Endothelial cell of umbilical vein (primary cell): ENCODE measurements at regions not wholly inside any gene's neighbourhood (a gene's known extent, or its start where the extent isn't known, plus 50 kb on each side); places are given as distances from the start of the nearest gene placed in this dataset.
A peak's percentile ranks its signal among the peaks of the same experiment; 100 is the strongest.

Experiments
- BruUV-seq: library from RNA; stranded (reverse); fragments of 400-500 nt; replicated peaks from 2 replicates; lab custom pipeline; 2021; lab: Mats Ljungman, UMichigan
- CTCF ChIA-PET: fragments of 300-600, 350-600 bp; sonication (Branson Sonifier 250); formaldehyde crosslinking; loops from one replicate; lab custom pipeline; 2021; ENCODE audit warnings: antibody characterized with exemption, inconsistent platforms; lab: Charles Lee
- POLR2A ChIA-PET: fragments of 300-600, 350-600 bp; sonication (Branson Sonifier 250); formaldehyde crosslinking; loops from one replicate; lab custom pipeline; 2021; ENCODE audit warnings: antibody characterized with exemption, inconsistent platforms; lab: Charles Lee
- DNase-seq: peaks from one replicate; pipeline ENCODE4 v3.0.0-alpha.2; 2011; ENCODE audit warnings: low read depth, low spot score
- FAIRE-seq: peaks from 2 replicates; lab custom pipeline; 2011; peaks lifted over from hg19 to GRCh38; lab: Jason Lieb, UNC
- H2AFZ ChIP-seq: 2 replicates; pipeline ENCODE4 v1.6.0; 2012; ENCODE audit warnings: low read depth, low read length, control low read depth, inconsistent platforms
- H3K27ac ChIP-seq: 2 replicates; pipeline ENCODE4 v1.5.1; 2011; ENCODE audit warnings: low read depth, mild to moderate bottlenecking, control low read depth, low read length, moderate library complexity; ENCODE audit not compliant: insufficient read depth
- H3K27me3 ChIP-seq, 2 experiments: 2 replicates each; pipeline versions ENCODE4 v1.6.0 to v1.6.1; 2011; ENCODE audit warnings: low read length in 2 of 2, mixed read lengths in 1 of 2; ENCODE audit not compliant: control insufficient read depth in 2 of 2, insufficient read depth in 2 of 2
- H3K36me3 ChIP-seq, 2 experiments: 2 replicates in 1 of 2; 3 replicates in 1 of 2; pipeline ENCODE4 v1.5.1; 2011; ENCODE audit warnings: low read length in 2 of 2, mild to moderate bottlenecking in 1 of 2, moderate library complexity in 1 of 2; ENCODE audit not compliant: control insufficient read depth in 2 of 2, insufficient read depth in 2 of 2; ENCODE audit errors: extremely low read depth in 1 of 2
- H3K4me1 ChIP-seq: 3 replicates; pipeline ENCODE4 v1.5.1; 2011; ENCODE audit warnings: mild to moderate bottlenecking, low read length; ENCODE audit not compliant: control insufficient read depth, insufficient read depth; ENCODE audit errors: extremely low read depth
- H3K4me2 ChIP-seq: 2 replicates; pipeline ENCODE4 v1.6.1; 2011; ENCODE audit warnings: low read length, control low read depth, mixed read lengths; ENCODE audit not compliant: insufficient read depth
- H3K4me3 ChIP-seq, 3 experiments: fragments of 200-600 bp in 1 of 3; sonication (generic), shearing (Covaris generic) in 1 of 3; replicated peaks in 1 of 3; 2 replicates each; pipeline ENCODE4 v1.5.1; 2011 to 2016; ENCODE audit warnings: control low read depth in 3 of 3, low read length in 3 of 3, mild to moderate bottlenecking in 2 of 3, inconsistent platforms in 1 of 3, low read depth in 1 of 3, moderate library complexity in 1 of 3; ENCODE audit not compliant: insufficient read depth in 1 of 3
- H3K79me2 ChIP-seq: 2 replicates; pipeline ENCODE4 v1.6.0; 2012; ENCODE audit warnings: low read length, inconsistent platforms; ENCODE audit not compliant: control insufficient read depth, insufficient read depth
- H3K9ac ChIP-seq: replicated peaks from 2 replicates; pipeline ENCODE3; 2011; ENCODE audit warnings: low read length, control low read depth; ENCODE audit not compliant: insufficient read depth; ENCODE audit errors: extremely low read depth
- H3K9me1 ChIP-seq: replicated peaks from 3 replicates; pipeline ENCODE4 v1.6.0; 2011; ENCODE audit warnings: mild to moderate bottlenecking, low read length; ENCODE audit not compliant: control insufficient read depth, insufficient read depth; ENCODE audit errors: extremely low read depth
- H3K9me3 ChIP-seq: replicated peaks from 2 replicates; pipeline ENCODE4 v1.5.1; 2012; ENCODE audit warnings: low read length, inconsistent platforms; ENCODE audit not compliant: control insufficient read depth, insufficient read depth
- H4K20me1 ChIP-seq: replicated peaks from 2 replicates; pipeline ENCODE3; 2011; ENCODE audit warnings: mild to moderate bottlenecking, low read length; ENCODE audit not compliant: control insufficient read depth, insufficient read depth; ENCODE audit errors: extremely low read depth
- GATA2 ChIP-seq: IDR thresholded peaks from 2 replicates; pipeline ENCODE4 v1.7.0; 2011; ENCODE audit warnings: low read depth, mild to moderate bottlenecking, moderate library complexity, mixed read lengths, low read length; ENCODE audit not compliant: insufficient read length, insufficient read depth
- JUN ChIP-seq: IDR thresholded peaks from 2 replicates; pipeline ENCODE4 v1.6.1; 2011; ENCODE audit warnings: borderline replicate concordance, low read depth; ENCODE audit not compliant: insufficient read length, insufficient read depth
- MYC ChIP-seq: IDR thresholded peaks from one replicate; pipeline ENCODE4 v1.6.1; 2011; ENCODE audit warnings: mild to moderate bottlenecking, low read depth, low read length
- POLR2A ChIP-seq: IDR thresholded peaks from 2 replicates; pipeline ENCODE4 v1.6.1; 2012; ENCODE audit warnings: low read depth, mild to moderate bottlenecking, control low read depth, low read length
- POLR2AphosphoS5 ChIP-seq: IDR thresholded peaks from 2 replicates; pipeline ENCODE4 v1.6.1; 2012; ENCODE audit warnings: low read depth, mild to moderate bottlenecking, control low read depth, low read length, moderate library complexity; ENCODE audit not compliant: insufficient read depth
- dilution Hi-C: fragments of 300-500 bp; cut with MboI; formaldehyde crosslinking; loops from one replicate; pipeline ENCODE4 v1.15.0; 2019; ENCODE audit warnings: low sequenced_read_pairs; ENCODE audit not compliant: extremely low pct_ligation_motif_present
- intact Hi-C: fragments of 100-400 bp; cut with micrococcal nuclease; formaldehyde crosslinking; loops from one replicate; pipeline ENCODE4 v1.10.0; 2022
- TF ChIP-seq, protein P1 (sequence below): IDR thresholded peaks from 2 replicates; pipeline ENCODE4 v1.6.1; 2011; ENCODE audit not compliant: insufficient read depth, insufficient read length

DNA sequence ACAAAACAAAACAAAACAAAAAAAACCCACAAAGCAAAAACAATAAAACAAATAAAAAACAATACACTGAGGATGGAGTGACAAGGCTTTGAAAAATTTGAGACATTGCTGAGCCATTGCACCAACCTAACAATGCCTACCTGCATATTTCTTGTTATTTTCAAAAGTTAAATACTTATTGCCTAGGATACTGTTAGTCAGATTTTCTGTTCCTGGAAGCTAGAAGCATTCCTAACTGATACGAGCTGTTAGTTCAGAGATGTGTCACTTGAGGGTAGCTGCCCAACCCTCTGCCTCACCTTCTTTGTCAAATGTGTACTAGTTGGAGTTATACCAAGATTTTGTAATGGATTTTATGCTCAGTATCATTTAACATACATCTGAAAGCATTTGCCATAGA is 187.2 kb downstream of the TXNL1 start:
- no peak for TF ChIP-seq POLR2AphosphoS5
- TF ChIP-seq, protein P1, sequence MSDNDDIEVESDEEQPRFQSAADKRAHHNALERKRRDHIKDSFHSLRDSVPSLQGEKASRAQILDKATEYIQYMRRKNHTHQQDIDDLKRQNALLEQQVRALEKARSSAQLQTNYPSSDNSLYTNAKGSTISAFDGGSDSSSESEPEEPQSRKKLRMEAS: no peak
- no peak for TF ChIP-seq JUN
- TF ChIP-seq POLR2A: no peak
- TF ChIP-seq GATA2: no peak
- CTCF ChIA-PET: no interaction called here

DNA sequence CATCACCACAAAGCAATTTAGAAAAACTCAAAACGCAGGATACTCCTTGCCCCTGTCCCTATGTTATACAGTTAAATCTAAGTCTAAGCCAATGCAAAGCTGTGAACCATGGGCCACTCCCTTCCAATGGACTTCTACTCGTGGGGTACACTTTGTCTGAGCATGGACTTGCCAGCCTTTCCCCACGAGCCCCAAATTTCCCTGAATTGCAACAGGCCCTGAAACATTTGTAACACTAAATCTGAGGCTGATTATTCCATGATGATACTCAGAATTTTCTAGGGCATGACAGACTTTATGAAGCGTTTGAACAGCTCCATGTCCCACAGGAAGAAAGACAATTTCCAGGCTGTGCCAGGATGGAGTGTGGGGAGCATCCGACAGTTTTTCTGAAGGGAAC is 189.6 kb downstream of the TXNL1 start:
- Histone ChIP-seq H3K4me3 (no peak overlapping the region), H2AFZ (no peak overlapping the region), H3K27ac (no peak overlapping the region), H3K4me1 (peaks cover 2% of the 10 kb centered on the region), H4K20me1 (no peaks in the 10 kb centered on the region), H3K9me1 (no peaks in the 10 kb centered on the region), H3K79me2 (no peaks in the 10 kb centered on the region), H3K4me2 (no peak overlapping the region), H3K36me3 (no peaks in the 10 kb centered on the region), H3K9ac (no peak overlapping the region), H3K27me3 (no peaks in the 10 kb centered on the region), H3K9me3 (no peaks in the 10 kb centered on the region)
- DNase-seq: no peak
- TF ChIP-seq POLR2A (no peak), JUN (no peak), MYC (no peak)
- TF ChIP-seq, protein P1: no peak
- intact Hi-C loops: no loop called here
- FAIRE-seq: no peak
- ChIA-PET CTCF (no interaction called here), POLR2A (no interaction called here)
- dilution Hi-C loops: no loop called here
- BruUV-seq: no TSS peak

More for the DNA sequence above, 187.2 kb downstream of the TXNL1 start:
- POLR2A ChIA-PET: no interaction called here
- Histone ChIP-seq H3K27me3 (no peaks in the 10 kb centered on the region), H3K9ac (no peak overlapping the region), H4K20me1 (no peaks in the 10 kb centered on the region), H3K4me3 (no peak overlapping the region), H3K9me1 (no peaks in the 10 kb centered on the region), H3K4me2 (no peak overlapping the region), H3K9me3 (no peaks in the 10 kb centered on the region), H3K4me1 (no peaks in the 10 kb centered on the region), H3K36me3 (no peaks in the 10 kb centered on the region), H3K79me2 (no peaks in the 10 kb centered on the region), H3K27ac (no peak overlapping the region), H2AFZ (no peak overlapping the region)
- FAIRE-seq (peak; percentile 59), DNase-seq (no peak)
- intact Hi-C loops: no loop called here
- dilution Hi-C loops: no loop called here
- no TSS peak for BruUV-seq
